HCT116 (cell line): ENCODE measurements at regions not wholly inside any gene's neighbourhood (a gene's known extent, or its start where the extent isn't known, plus 50 kb on each side); places are given as distances from the start of the nearest gene placed in this dataset.
A peak's percentile ranks its signal among the peaks of the same experiment; 100 is the strongest.
"Not testable (repeated sequence)": the region's sequence is repeated elsewhere in the genome, so short reads cannot be mapped to it uniquely, and the experiment has no call there.

Experiments
- ATAC-seq: fragments of 200-7000 bp; cut with Tn5 transposase; 2 replicates; pipeline ENCODE4 v1.9.1; 2020; ENCODE audit warnings: mild to moderate bottlenecking, moderate library complexity
- BruUV-seq: library from RNA; stranded (reverse); fragments of 400-500 nt; replicated peaks from 2 replicates; lab custom pipeline; 2021; lab: Mats Ljungman, UMichigan
- CTCF ChIA-PET: fragments of 300-600 bp; sonication (Branson Sonifier 250); formaldehyde crosslinking; loops from one replicate; lab custom pipeline; 2021; ENCODE audit warnings: antibody characterized with exemption; lab: Charles Lee
- POLR2A ChIA-PET: fragments of 300-600, 350-600 bp; sonication (Branson Sonifier 250); formaldehyde crosslinking; loops from one replicate; lab custom pipeline; 2021; ENCODE audit warnings: antibody characterized with exemption; lab: Charles Lee
- RAD21 ChIA-PET, 2 experiments: fragments of 300-600 bp; sonication (Branson Sonifier 250); formaldehyde crosslinking; loops; one replicate each; lab custom pipeline; 2023; ENCODE audit warnings: low total read pairs in 2 of 2; ENCODE audit not compliant: uncharacterized antibody in 2 of 2, unreplicated experiment in 2 of 2, low non-redundant PET in 1 of 2; lab: Charles Lee
- DNase-seq: peaks from one replicate; pipeline ENCODE4 v3.0.0-alpha.2; 2010; ENCODE audit warnings: low read depth, low spot score
- H2AFZ ChIP-seq: fragments of 200-600 bp; shearing (Covaris generic), sonication (generic); 2 replicates; pipeline ENCODE4 v1.6.1; 2017; ENCODE audit warnings: low read depth, mixed run types, mixed read lengths, antibody characterized with exemption, low read length; ENCODE audit not compliant: poor library complexity, severe bottlenecking
- H3K27ac ChIP-seq: 2 replicates; pipeline ENCODE4 v1.5.1; 2012; ENCODE audit warnings: low read depth, low read length
- H3K27me3 ChIP-seq: fragments of 200-600 bp; sonication (generic); 2 replicates; pipeline ENCODE4 v1.6.1; 2016; ENCODE audit warnings: mixed run types, low read length, mixed read lengths; ENCODE audit not compliant: insufficient read depth
- H3K36me3 ChIP-seq, 2 experiments: fragments of 200-500 bp in 1 of 2; fragments of 200-600 bp in 1 of 2; sonication (Bioruptor generic) in 1 of 2; sonication (generic) in 1 of 2; 2 replicates each; pipeline versions ENCODE4 v1.5.1 to v1.6.1; 2014 to 2016; ENCODE audit warnings: low read length in 2 of 2, inconsistent platforms in 1 of 2, mixed read lengths in 1 of 2, mixed run types in 1 of 2; ENCODE audit not compliant: insufficient read depth in 2 of 2, control insufficient read depth in 1 of 2
- H3K4me1 ChIP-seq, 2 experiments: fragments of 200-600 bp in 1 of 2; sonication (generic) in 1 of 2; 2 replicates each; pipeline versions ENCODE4 v1.5.1 to v1.6.1; 2012 to 2017; ENCODE audit warnings: low read length in 2 of 2, inconsistent platforms in 1 of 2, mild to moderate bottlenecking in 1 of 2, mixed read lengths in 1 of 2, mixed run types in 1 of 2, moderate library complexity in 1 of 2; ENCODE audit not compliant: insufficient read depth in 2 of 2, control insufficient read depth in 1 of 2
- H3K4me2 ChIP-seq: fragments of 200-600 bp; sonication (generic); 2 replicates; pipeline ENCODE4 v1.6.1; 2017; ENCODE audit warnings: mixed run types, low read length, mixed read lengths
- H3K4me3 ChIP-seq, 2 experiments: fragments of 200-600 bp in 1 of 2; sonication (generic) in 1 of 2; replicated peaks in 1 of 2; 2 replicates each; pipeline ENCODE4 v1.5.1; 2011 to 2016; ENCODE audit warnings: low read length in 2 of 2, control low read depth in 1 of 2, low read depth in 1 of 2, mild to moderate bottlenecking in 1 of 2, mixed read lengths in 1 of 2, mixed run types in 1 of 2
- H3K79me2 ChIP-seq: fragments of 200-600 bp; sonication (generic); 2 replicates; pipeline ENCODE4 v1.6.1; 2017; ENCODE audit warnings: mild to moderate bottlenecking, mixed run types, low read length, moderate library complexity, mixed read lengths; ENCODE audit not compliant: insufficient read depth
- H3K9ac ChIP-seq: fragments of 200-600 bp; sonication (generic); 2 replicates; pipeline ENCODE4 v1.6.1; 2016; ENCODE audit warnings: low read length, mixed read lengths
- H3K9me2 ChIP-seq: fragments of 200-600 bp; sonication (generic), shearing (Covaris generic); 2 replicates; pipeline ENCODE4 v1.6.1; 2017; ENCODE audit warnings: mixed run types, mild to moderate bottlenecking, moderate library complexity; ENCODE audit not compliant: insufficient read depth
- H3K9me3 ChIP-seq, 2 experiments: fragments of 200-500 bp in 1 of 2; fragments of 200-600 bp in 1 of 2; sonication (Bioruptor generic) in 1 of 2; sonication (generic) in 1 of 2; 2 replicates each; pipeline ENCODE4 v1.6.1; 2014 to 2017; ENCODE audit warnings: low read length in 2 of 2, mixed read lengths in 2 of 2, inconsistent platforms in 1 of 2, low read depth in 1 of 2, mild to moderate bottlenecking in 1 of 2, mixed run types in 1 of 2, moderate library complexity in 1 of 2; ENCODE audit not compliant: control insufficient read depth in 1 of 2, insufficient read depth in 1 of 2
- H4K20me1 ChIP-seq: fragments of 200-600 bp; sonication (generic), shearing (Covaris generic); 2 replicates; pipeline ENCODE4 v1.6.1; 2017; ENCODE audit warnings: mixed run types, mild to moderate bottlenecking, moderate library complexity; ENCODE audit not compliant: insufficient read depth
- EZH2 ChIP-seq: fragments of 200-600 bp; sonication (generic); IDR thresholded peaks from 2 replicates; pipeline ENCODE4 v1.6.1; 2017; ENCODE audit warnings: antibody characterized with exemption, mixed run types
- EZH2phosphoT487 ChIP-seq: fragments of 200-600 bp; IDR thresholded peaks from 2 replicates; pipeline ENCODE4 v1.6.1; 2018; ENCODE audit warnings: antibody characterized with exemption, borderline replicate concordance
- FOSL1 ChIP-seq: IDR thresholded peaks from 2 replicates; pipeline ENCODE4 v1.6.1; 2012; ENCODE audit warnings: low read depth
- POLR2A ChIP-seq: IDR thresholded peaks from 2 replicates; pipeline ENCODE4 v1.7.0; 2011; ENCODE audit warnings: borderline replicate concordance; ENCODE audit not compliant: insufficient read depth, insufficient read length; ENCODE audit errors: extremely low read depth
- POLR2AphosphoS5 ChIP-seq: IDR thresholded peaks from 2 replicates; pipeline ENCODE4 v1.6.1; 2011; ENCODE audit warnings: mild to moderate bottlenecking, low read depth, low read length, moderate library complexity
- RAD21 ChIP-seq: IDR thresholded peaks from 2 replicates; pipeline ENCODE4 v1.6.1; 2012; ENCODE audit warnings: low read depth, mild to moderate bottlenecking
- TCF7L2 ChIP-seq: IDR thresholded peaks from 2 replicates; pipeline ENCODE4 v1.7.0; 2011; ENCODE audit warnings: borderline replicate concordance, inconsistent platforms; ENCODE audit not compliant: insufficient read depth, insufficient read length; ENCODE audit errors: extremely low read depth
- YY1 ChIP-seq: IDR thresholded peaks from 2 replicates; pipeline ENCODE4 v1.6.1; 2011; ENCODE audit warnings: low read length, low read depth, moderate library complexity, mild to moderate bottlenecking; ENCODE audit not compliant: insufficient replicate concordance; ENCODE audit errors: extremely low read depth
- intact Hi-C: fragments of 100-400 bp; cut with micrococcal nuclease; formaldehyde crosslinking; loops from 2 replicates; pipeline ENCODE4 v1.10.0; 2022

DNA sequence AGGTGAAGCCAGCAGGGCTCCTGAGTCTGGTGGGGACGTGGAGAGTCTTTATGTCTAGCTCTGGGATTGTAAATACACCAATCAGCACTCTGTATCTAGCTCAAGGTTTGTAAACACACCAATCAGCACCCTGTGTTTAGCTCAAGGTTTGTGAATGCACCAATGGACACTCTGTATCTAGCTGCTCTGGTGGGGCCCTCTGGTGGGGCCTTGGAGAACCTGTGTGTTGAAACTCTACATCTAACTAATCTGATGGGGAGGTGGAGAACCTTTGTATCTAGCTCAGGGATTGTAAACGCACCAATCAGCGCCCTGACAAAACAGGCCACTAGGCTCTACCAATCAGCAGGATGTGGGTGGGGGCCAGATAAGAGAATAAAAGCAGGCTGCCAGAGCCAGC, 240.6 kb upstream of the PTGER4 start:
- peak; percentile 11; the same call in 1 of the 2 replicates for TF ChIP-seq RAD21
- TF ChIP-seq, all 23 proteins: peak for 1; not testable (repeated sequence) for 22
- CTCF ChIA-PET: interaction anchor here (1.3 kb wide), 1 partner anchor 8 kb away, joined by 3 read pairs; no protein-coding TSS in a partner anchor
- ATAC-seq, H3K4me3 ChIP-seq, H3K36me3 ChIP-seq, H3K4me2 ChIP-seq, H3K27ac ChIP-seq, POLR2A ChIA-PET, H3K9me2 ChIP-seq, H3K79me2 ChIP-seq, RAD21 ChIA-PET, H4K20me1 ChIP-seq, intact Hi-C loops, H3K9ac ChIP-seq, H3K9me3 ChIP-seq, H3K27me3 ChIP-seq, H3K4me1 ChIP-seq, BruUV-seq, DNase-seq, H2AFZ ChIP-seq: not testable (repeated sequence)

- H2AFZ ChIP-seq, H3K9me2 ChIP-seq, H3K4me1 ChIP-seq, intact Hi-C loops, ATAC-seq, H3K4me2 ChIP-seq, H3K27me3 ChIP-seq, H4K20me1 ChIP-seq, POLR2A ChIA-PET, DNase-seq, H3K79me2 ChIP-seq, H3K27ac ChIP-seq, RAD21 ChIA-PET, H3K36me3 ChIP-seq, H3K9ac ChIP-seq, H3K9me3 ChIP-seq, BruUV-seq, H3K4me3 ChIP-seq: not testable (repeated sequence)
- CTCF ChIA-PET: interaction anchor here (1.3 kb wide), 1 partner anchor 7 kb away, joined by 3 read pairs; no protein-coding TSS in a partner anchor
Measured at GRCh38 chr5:40438646-40439045, 241.1 kb upstream of the PTGER4 start.

- Histone ChIP-seq H3K9me2 (no peaks in the 10 kb centered on the region), H2AFZ (no peak overlapping the region), H4K20me1 (no peaks in the 10 kb centered on the region), H3K79me2 (no peaks in the 10 kb centered on the region), H3K27ac (no peak overlapping the region), H3K9me3 (no peaks in the 10 kb centered on the region), H3K4me3 (no peak overlapping the region), H3K4me1 (no peaks in the 10 kb centered on the region), H3K4me2 (no peak overlapping the region), H3K36me3 (no peaks in the 10 kb centered on the region), H3K9ac (no peak overlapping the region), H3K27me3 (no peaks in the 10 kb centered on the region)
- ATAC-seq: no peak
- ChIA-PET POLR2A (no interaction called here), RAD21 (interaction anchor here in 1 of 2 experiments (0.6 kb wide), 1 partner anchor 788 kb away, joined by 3 read pairs; no protein-coding TSS in a partner anchor), CTCF (no interaction called here)
- TF ChIP-seq POLR2A (no peak), FOSL1 (no peak), EZH2 (no peak), TCF7L2 (no peak), EZH2phosphoT487 (no peak), POLR2AphosphoS5 (no peak), YY1 (no peak)
- no TSS peak for BruUV-seq
- intact Hi-C loops: no loop called here
- no peak for DNase-seq
Measured at GRCh38 chr5:40437452-40437861, 242.3 kb upstream of the PTGER4 start.
